CD4-positive, alpha-beta T cell treated with Interleukin-2 at 100 ng/mL for 4 hours (primary cell): ENCODE measurements at regions not wholly inside any gene's neighbourhood (a gene's known extent, or its start where the extent isn't known, plus 50 kb on each side); places are given as distances from the start of the nearest gene placed in this dataset.

ENCODE experiments used
- DNase-seq: peaks from one replicate; pipeline ENCODE4 v3.0.0-alpha.2; 2020; ENCODE audit warnings: low spot score

DNA sequence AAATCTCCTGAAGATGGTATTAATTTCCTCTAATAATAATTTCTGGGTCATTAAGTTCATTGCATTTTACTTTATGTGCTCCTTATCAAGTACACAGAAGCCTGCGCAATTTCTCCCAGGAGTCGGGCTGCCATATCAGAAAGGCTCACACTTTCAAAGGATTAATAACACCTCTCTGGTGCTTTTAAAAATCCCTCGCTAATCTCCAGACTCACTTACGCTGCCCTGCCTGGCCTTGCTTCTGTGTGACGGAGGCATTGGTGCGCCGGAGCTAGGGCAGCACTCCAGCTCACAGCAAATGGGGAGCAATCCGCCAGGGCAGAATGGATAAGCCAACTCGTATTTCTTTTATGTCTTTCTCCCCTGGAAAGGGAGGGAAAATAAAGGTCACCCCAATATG is 300.8 kb downstream of the EFNB2 start:
- DNase-seq, result no peak

DNA sequence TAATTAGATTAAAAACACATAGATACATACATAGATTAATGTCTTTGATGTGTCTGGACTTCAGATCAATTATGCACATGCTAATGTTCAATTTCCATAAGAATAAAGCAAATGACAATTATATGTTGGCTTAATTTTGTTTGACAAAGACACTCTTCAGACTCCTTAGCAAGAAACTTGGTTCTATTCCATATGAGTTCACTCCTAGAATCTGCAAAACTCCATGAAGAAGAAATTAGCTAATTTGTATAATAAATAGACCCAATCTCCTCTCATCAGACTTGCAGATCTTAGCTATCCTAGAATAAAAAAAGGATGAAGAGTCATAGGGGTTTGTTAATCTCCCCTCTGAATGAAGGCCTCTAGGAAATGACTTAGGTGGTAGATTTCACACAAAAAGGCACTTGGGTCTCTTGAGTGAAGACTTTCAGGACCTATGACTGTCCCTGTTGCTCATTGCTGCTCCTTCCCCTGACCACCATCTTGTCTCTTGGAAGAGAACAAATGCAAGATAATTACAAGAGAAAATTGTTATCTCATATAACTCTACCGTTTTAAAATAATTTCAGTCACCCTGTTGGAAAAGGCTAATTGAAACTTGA is 302.2 kb downstream of the EFNB2 start:
- no peak for DNase-seq

DNA sequence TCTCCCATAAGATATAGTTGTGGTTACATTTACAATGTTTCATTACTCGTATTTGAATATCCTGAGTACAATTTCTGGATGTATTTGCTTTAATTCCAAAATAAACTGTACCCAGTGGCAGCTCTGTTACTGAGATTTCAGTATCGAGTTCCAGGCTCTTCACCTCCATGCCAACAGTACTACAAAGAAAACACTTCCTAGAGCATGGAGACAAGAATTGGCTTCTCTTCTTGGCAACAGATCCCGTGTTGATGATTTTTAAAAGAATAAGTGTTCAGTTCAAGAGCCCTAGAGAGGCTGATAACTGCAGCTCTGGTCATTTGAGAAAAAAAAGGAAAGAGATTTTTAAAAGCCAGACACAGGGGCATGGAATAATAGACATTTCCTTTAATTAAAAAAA is 302.8 kb downstream of the EFNB2 start:
- DNase-seq, result no peak

DNA sequence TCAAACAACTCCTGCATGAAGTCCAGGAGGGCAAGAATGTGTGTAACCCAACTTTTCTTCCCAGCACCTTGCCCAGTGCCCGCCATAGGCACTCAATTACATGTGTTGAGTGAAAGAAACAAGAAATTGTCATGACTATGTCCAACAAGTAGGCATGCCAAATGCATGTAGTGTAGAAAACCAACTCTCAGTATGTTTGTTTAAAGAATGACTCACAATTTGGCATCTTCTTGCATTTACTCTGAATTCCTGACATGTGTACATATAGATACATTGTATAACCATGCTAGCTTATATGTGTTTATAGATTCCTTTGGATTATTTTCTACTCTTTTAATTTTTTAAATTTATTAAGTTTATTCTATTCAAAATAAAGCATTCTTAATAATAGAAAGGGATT is 305.0 kb downstream of the EFNB2 start:
- DNase-seq, result no peak

DNA sequence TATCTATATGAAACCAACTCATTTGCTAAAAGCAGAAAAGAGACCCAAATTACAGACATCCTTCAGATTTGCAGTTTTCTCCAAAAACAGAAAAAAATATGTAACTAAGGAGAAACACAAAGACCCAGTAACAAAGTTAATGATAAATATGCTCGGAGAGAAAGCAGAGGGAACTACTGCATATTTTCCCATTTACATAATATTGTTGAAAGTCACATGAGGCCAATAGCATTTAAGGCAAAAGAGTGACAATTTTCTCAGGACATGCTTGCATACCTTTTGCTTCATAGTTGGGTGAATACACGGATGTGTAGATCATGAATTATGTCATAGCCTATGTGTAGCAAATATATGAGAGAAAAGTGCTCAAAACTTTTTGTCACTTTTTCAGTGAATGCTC is 310.3 kb downstream of the EFNB2 start:
- no peak for DNase-seq

DNA sequence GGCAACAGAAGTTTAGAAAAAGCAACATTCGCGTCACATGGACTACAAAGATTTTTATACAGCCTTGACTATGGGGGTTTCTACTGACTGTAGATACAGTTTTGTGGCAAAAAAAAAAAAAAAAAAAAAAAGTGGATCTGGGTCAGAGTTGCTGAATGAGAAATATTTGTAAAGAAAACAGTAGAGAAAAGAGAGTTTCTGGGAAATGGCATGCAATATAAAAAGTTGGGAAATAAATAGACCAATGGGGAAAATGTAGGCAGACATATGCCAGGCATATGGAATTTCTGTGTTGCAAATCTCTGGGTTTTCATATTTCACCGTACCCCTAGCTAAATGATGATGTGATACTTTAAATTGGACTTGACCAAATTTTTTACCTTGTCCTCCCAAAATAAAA is 315.3 kb downstream of the EFNB2 start:
- DNase-seq, result no peak

DNA sequence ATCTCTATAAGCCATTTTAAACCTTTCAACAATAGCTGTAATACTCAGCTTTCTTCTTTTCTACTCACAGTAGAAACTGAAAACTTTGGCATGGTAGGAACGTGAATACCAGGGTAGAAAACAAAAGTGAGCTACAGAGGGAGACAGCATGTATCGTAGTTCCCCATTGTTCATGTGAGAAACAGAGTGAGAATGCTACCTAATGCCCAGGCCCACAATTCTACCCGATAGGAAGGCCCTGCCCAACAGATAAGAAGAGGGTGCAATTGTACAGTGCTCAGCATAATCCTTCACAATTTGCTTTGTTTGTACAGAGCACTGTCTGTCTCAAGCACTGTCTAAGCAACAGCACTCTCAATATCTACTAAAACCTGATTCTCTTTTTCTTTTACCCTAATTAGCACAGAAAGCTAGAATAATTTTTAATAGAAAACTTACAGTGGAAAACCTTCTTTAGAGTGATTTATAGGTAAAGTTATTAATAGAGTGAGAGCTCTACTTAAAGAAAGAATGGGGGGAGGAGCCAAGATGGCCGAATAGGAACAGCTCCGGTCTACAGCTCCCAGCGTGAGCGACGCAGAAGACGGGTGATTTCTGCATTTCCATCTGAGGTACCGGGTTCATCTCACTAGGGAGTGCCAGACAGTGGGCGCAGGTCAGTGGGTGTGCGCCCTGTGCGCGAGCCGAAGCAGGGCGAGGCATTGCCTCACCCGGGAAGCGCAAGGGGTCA is 322.3 kb downstream of the EFNB2 start:
- no peak for DNase-seq

DNA sequence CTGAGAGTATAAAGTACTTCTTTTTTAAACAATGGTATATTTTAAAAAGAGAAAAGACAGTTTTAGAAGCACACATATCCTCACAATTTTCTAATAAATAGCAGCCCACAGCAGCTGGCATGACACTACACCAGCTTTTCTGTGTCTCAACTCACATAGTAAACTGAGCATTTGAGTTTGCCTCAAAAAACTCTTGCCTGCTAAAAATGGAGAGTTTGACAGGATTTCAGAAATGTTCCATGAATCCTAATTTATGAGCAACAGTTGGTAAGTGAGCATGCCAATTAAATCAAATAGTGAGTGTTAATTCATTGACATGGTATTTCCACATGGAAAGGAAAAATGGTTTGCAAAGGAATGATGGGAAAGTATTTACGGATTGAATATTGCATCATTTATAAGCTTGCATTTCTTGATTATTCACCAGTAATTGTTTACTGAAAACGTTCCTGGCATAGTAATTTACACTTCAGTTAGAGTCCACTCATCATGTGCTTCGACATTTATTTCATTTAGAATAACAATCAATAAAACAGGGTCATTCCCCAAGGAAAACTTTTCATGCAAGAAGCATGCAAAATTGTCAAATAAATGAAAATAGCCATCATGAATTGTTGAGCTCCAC is 323.0 kb downstream of the EFNB2 start:
- DNase-seq, result no peak

DNA sequence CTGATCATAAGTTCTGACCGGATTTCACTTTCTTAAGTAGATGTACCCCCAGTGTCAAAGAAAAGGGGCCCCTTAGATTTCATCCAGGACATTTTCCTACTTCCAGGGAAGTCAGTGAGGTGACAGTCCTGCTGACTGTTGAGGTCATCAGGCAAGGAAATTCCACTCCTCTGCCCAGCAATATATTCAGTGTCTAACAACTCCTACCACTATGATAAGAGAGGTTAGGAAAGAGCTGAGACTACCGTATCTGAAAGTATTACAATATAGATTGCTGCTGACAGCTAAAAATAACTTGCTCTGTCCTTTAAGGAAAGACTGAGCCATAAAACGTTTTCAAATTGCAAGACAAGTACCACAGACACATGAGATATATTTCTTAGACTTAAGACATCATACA is 325.1 kb downstream of the EFNB2 start:
- no peak for DNase-seq

DNA sequence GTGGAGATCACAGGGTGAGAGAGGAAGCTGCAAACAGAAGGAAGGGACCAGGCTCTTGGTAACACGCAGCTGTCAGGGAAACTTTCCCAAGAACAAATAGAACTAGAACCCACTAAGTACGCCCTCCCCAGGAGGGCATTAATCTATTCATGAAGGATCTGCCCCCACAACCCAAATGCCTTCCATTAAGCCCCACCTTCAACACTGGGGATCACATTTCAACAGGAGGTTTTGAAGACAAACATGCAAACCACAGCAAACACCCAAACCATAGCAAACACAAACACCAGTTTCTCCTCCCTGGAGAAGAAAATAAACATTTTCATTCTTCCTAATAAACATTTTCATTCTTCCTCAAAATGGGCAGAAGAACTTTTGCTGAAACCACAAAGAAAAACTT is 329.6 kb downstream of the EFNB2 start:
- DNase-seq, result no peak

DNA sequence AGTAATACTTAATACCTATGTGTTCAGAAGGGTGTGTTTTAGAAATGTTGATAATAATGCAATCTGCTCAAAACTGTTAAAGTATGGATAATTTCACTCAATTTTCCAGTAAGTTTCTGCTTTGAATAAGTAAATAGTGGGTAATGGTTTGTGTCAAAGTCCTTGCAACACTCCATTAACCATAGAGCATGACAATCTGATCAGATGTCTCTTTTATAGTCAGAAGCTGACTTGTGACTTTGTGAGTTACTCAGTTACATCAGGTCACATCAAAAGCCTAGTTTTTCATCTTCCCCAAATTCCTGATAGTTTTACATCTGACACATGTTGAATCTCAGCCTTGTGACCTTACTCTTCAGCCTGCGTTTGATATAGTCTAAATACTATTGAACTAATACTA is 338.0 kb downstream of the EFNB2 start:
- DNase-seq, result no peak

DNA sequence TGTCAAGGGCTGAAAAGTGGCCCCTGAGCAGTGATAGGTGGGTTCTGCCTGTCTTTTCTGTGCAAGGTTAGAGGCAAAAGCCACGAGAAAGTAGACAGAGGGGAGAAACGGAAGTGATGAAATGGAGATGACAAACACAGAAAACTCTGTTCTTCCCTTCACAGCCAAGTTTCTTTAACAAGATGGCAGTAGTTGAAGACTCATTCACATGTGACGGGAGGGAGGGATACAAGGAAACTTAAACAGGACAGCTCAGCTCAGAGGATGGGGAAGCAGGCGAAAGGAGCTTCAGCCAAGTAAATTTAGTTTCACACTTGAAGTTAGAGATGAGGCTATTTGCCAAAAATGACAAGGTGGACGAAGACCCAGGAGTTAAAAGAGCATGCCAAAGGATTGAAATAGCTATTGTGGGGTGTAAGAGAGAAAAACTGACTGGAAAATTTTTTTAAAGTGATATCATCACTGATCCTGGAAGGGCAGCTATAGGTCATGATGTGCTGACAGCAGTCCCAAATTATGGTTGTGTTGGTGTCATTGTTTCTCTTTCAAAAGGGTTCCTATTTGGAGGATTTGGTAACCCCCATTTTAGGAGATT is 347.9 kb downstream of the EFNB2 start:
- no peak for DNase-seq

DNA sequence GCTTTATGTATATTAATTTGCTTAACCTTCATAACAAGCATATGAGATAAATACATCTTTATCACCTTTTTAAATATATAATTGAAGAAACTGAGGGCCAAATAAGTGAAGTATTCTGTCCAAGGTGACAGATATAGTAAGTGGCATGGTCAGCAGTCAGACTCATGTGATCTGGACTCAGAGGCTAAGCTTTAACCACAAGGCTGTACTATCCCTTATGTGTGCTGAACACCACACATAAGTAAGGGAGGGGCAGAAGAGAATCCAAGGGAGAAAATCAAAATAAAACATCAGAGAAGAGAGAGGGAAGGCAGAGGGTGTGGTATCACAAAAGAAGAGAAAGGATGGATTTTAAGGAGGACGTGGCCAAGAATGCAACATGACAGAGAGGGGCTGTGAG is 348.4 kb downstream of the EFNB2 start:
- DNase-seq, result no peak

DNA sequence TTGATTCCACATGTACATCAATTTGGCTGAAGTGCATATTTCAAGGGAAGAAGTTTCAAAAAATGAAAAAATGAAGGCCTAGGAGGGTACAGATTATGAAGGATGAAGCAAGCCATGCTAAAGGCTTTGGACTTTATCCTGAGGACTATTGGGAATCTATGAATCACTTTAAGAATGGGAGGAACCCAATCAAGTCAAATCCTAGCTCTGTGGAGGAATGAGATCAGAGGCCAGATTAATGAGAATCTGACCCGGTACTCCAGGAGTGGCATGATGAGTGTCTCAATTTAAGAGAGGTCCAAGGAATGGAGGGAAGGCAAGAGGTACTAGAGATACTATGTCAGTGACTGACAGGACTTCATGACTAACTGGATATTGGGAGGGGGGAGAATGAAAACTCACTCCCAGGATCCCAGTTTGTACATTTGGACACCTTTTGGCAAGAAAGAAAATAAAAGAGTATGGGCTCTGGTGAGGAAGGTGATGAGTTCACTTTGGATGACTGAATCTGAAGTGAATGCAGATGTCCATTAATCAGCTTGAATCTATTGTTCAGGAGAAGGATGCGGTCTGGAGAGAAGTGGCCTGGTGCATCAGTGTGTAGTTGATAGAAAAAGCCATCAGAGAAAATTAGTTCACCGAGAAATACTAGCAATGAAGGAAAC is 349.0 kb downstream of the EFNB2 start:
- no peak for DNase-seq

DNA sequence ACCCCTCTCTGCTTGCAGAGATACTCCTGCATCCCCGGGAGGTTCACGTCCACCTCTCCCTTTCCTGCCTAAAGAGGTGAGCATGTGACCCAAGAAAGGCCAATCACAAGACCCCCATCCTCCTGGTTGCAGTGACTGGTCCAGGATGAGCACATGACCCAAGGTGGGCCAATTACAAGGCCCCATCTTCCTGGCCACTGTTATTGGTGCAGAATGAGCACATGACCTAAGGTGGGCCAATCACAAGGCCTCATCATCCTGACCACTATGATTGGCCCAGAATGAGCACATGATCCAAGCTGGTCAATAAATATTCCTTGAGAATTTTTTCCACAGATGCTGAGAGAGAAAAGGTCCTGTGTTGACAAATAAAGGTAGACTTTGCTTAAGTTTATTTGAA is 350.7 kb downstream of the EFNB2 start:
- no peak for DNase-seq

DNA sequence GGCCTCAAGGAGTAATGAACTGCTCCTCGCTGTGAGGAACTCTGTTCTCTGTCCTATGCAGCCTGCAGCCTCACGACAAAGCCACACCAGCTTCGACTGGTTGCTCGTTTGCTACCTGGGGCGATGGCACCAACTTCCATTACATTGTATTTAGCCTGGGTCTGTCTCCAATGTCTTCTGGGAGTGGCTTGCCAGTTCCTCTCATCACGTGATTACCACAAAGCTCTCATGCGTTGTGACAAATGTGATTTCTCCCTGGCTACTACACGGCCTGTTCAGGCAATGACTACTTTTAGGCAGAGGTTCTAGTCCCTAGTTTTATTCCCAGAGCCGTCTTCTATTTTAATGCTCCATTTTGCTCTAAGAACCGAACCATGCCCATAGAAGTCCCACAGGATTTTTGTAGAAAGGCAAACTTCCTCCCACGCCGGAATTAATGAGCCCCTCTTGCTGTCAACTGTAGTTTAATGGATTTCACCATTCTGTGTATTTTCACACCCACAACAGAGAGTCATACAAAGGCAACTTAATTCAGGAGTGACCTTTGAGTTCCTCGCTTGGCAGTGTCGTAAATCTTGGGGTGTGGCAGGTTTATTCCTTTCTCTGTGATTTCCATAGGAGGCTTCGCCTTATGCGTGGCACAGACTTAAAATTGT is 351.9 kb downstream of the EFNB2 start:
- DNase-seq, result no peak

DNA sequence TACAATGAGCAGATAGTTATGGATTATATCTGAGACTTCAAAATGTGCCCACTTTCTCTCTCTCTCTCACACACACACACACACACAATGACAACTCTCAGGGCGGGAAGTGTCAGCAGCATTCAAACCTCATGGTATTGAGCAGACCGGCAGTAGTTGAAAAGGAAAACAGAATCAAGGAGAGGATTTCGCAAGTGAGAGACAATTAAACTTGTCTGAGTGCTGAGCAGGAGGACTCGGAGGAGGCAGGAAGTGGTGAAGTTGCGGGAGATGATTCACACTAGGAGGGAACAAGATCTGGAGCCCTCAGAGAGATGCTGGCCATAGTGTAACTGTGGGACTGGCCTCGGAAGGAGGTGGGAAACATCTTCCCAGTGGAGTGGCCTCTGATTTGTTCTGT is 353.1 kb downstream of the EFNB2 start:
- DNase-seq, result no peak

DNA sequence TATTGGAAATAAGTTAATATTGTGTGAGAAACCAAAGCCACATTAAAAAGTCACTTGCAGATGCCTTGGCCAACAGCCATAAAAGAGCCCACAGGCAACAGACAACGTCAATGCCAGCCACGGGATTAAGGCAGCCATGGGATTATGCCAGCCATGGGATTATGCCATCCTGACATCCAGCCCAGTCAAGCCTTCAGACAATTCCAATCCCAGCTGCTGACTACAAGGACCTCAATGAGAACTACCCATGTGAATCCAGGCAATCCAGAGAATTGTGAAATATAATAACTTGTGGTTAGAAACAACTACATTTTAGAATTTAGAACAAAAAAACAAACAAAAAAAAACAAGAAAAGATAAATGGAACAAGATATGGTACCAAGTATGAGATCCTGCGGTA is 356.6 kb downstream of the EFNB2 start:
- no peak for DNase-seq

DNA sequence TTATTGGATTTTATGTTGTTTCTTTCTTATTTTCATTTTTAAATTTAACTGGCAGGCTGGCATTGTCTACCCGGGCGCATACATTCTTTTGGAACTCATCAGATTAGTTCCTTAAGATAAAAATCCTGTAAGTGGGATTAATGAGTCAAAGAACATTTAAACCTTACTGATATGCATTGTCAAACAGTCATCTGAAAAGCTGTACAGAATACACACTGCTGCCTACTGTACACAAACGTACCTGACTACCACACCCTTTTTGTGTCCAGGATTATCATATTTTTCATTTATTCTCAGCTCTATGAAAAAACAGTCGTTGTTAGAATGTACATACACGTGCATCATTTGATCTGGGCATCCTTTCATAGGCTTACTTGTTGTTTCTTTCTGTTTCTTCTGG is 358.3 kb downstream of the EFNB2 start:
- DNase-seq, result no peak

DNA sequence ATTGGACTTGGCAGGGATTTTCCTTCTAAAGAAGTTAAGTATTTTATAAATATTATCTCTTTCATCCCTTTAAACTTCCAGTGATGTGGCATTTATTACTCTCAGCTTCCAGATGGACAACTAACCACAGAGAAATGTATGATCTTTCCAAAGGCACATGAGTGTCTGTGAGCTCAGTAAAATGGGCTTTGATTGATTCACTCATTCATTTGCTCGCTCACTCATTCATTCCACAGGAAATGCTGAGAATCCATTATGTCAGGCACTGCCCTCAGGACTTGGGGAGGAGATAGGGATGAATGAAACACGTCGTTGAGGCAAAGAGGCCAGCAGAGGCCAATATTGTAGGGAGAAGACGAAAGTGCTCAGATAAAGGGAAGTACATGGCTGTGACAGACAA is 359.3 kb downstream of the EFNB2 start:
- no peak for DNase-seq

DNA sequence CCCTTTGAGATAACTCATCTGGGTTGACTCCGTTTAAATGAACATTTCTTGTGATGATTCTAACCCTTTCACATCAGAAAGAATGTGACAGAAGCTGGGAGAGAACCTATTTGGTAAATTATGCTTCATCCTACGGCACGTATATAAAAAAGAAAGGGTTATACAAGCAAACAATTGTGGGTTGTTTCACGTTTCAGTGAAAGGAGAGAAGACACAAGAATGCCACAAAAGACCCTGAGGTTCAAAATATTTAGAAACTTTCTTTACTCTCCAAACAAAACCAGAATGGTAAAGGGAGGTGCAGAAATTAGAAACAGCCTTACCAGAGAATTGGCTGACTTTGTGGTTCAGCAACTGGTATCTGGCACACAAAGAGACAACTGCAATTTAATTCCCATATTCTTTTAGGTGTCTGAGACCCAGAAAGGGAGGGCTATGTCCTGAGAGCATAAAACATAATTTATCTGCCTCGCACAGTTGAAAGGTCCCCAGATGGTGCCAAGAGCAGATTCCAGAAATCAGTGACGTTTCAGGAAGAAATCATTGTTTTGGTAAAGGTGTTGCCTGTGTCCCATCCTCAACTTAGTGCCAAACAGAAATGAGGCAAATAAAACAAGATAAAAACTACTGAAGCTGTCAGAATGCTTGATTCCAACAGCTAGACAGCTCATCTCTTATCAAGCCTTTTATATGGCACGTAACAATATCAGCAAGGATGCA is 361.4 kb downstream of the EFNB2 start:
- DNase-seq, result no peak

DNA sequence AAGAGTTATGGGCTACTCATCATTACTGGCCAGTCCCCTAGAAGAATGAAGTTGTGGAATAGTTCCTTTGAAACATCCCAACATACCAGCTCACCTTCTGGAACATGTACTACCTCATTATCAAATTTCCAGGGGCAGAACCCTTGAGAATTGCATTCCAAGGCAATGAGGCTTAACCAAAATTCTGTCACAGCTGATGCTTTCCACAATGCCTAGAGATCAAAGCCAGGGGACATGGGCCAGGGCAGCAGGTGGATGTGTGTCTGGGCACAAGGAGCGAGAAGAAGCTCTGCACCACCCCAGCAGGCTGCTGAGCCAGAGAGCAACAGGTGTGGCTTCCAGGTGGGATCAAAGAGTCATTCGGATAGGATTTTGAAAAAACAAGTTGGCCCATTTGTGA is 362.1 kb downstream of the EFNB2 start:
- DNase-seq, result no peak
